Large intestine (tissue), 3 donors: ENCODE measurements at regions not wholly inside any gene's neighbourhood (a gene's known extent, or its start where the extent isn't known, plus 50 kb on each side); places are given as distances from the start of the nearest gene placed in this dataset.

Source experiments
- DNase-seq, 2 donors: peaks; one replicate each; pipeline versions ENCODE4 v3.0.0 to v3.0.0-alpha.2; 2013
- H3K27ac ChIP-seq: one replicate; pipeline ENCODE4 v1.5.1; 2013; ENCODE audit warnings: low read length
- H3K27me3 ChIP-seq: 2 replicates; pipeline ENCODE4 v1.6.1; 2013; ENCODE audit warnings: low read length; ENCODE audit not compliant: control insufficient read depth, insufficient read depth
- H3K36me3 ChIP-seq: 2 replicates; pipeline ENCODE4 v1.6.1; 2013; ENCODE audit warnings: low read length; ENCODE audit not compliant: control insufficient read depth, insufficient read depth
- H3K4me1 ChIP-seq: one replicate; pipeline ENCODE4 v1.6.1; 2013; ENCODE audit warnings: low read length; ENCODE audit not compliant: control insufficient read depth, insufficient read depth
- H3K4me3 ChIP-seq: one replicate; pipeline ENCODE4 v1.5.1; 2013; ENCODE audit warnings: low read length
- H3K9me3 ChIP-seq: one replicate; pipeline ENCODE4 v1.6.1; 2013; ENCODE audit warnings: mild to moderate bottlenecking, low read depth, low read length, moderate library complexity; ENCODE audit not compliant: control insufficient read depth
- WGBS: methylation state at CpG from one replicate; pipeline ENCODE4 v1.1.5; 2013; ENCODE audit warnings: low lambda C conversion rate; ENCODE audit not compliant: insufficient coverage; 5-methylcytosine and 5-hydroxymethylcytosine counted together

DNA sequence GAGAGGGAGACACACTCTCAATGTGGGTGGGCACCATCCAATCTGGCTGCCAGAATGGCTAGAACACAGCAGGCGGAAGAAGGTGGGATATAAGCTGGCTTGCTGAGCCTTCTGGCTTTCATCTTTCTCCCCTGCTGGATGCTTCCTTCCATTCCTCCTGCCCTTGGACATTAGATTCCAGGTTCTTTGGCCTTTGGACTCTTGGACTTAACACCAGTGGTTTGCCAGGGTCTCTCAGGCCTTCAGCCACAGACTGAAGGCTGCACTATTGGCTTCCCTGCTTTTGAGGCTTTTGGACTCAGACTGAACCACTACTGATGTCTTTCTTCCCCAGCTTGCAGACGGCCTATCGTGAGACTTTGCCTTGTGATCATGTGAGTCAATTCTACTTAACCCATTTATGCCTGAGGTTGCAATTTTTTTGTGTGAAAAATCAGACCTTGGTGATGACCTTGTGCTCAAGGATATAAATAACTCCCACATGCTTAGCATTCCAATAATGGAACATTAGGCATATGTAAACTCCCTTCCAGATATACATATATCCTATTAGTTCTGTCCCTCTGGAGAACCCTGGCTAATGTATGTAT, 56.7 kb upstream of the CD55 start:
- WGBS = 0% methylated on average over 1 of the region's 3 CpGs
- no peaks in the 10 kb centered on the region for H3K36me3 ChIP-seq
- DNase-seq = peak in 1 of 2 donors; percentile 66

GRCh38 chr1:207268337-207268736, 53.1 kb upstream of the CD55 start:
- H3K4me1 ChIP-seq = no peaks in the 10 kb centered on the region
- 50% methylated on average over 1 of the region's 1 CpG for WGBS
- H3K4me3 ChIP-seq = no peak overlapping the region
- no peaks in the 10 kb centered on the region for H3K36me3 ChIP-seq
- no peaks in the 10 kb centered on the region for H3K27me3 ChIP-seq
- no peaks in the 10 kb centered on the region for H3K9me3 ChIP-seq
- no peak overlapping the region for H3K27ac ChIP-seq
- no peak for DNase-seq

More for the DNA sequence above, 56.7 kb upstream of the CD55 start:
- no peaks in the 10 kb centered on the region for H3K4me1 ChIP-seq
- no peaks in the 10 kb centered on the region for H3K27me3 ChIP-seq
- H3K9me3 ChIP-seq = no peaks in the 10 kb centered on the region
- no peak overlapping the region for H3K27ac ChIP-seq
- H3K4me3 ChIP-seq = no peak overlapping the region

- WGBS = 75% methylated on average over 3 of the region's 5 CpGs
- no peak overlapping the region for H3K4me3 ChIP-seq
- no peaks in the 10 kb centered on the region for H3K9me3 ChIP-seq
- H3K27me3 ChIP-seq = no peaks in the 10 kb centered on the region
- no peaks in the 10 kb centered on the region for H3K4me1 ChIP-seq
- DNase-seq = no peak
- H3K36me3 ChIP-seq = no peaks in the 10 kb centered on the region
- H3K27ac ChIP-seq = no peak overlapping the region
Measured at GRCh38 chr1:207268753-207269511, 52.5 kb upstream of the CD55 start.
